ENCODE measurements at regions not wholly inside any gene's neighbourhood (a gene's known extent, or its start where the extent isn't known, plus 50 kb on each side); places are given as distances from the start of the nearest gene placed in this dataset.

DNA sequence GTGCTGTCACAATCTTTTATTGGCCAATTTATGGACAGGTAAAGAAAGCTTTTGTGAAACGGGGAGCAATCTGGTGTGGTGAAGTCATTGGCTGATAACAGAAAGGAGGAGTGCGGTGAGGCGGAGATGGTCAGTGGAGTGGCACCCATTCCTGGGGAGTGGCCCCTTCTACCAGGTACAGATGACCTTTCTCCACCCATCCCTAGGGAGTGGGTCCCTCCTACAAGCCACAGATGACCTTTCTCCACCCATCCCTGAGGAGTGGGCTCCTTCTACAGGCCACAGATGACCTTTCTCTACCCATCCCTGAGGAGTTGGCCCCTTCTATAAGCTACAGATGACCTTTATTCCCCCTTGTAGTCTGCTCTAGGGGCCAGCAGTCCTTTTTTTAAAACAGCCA, 267.6 kb upstream of the IRX2 start (continued):
- TF ChIP-seq, protein P1, sequence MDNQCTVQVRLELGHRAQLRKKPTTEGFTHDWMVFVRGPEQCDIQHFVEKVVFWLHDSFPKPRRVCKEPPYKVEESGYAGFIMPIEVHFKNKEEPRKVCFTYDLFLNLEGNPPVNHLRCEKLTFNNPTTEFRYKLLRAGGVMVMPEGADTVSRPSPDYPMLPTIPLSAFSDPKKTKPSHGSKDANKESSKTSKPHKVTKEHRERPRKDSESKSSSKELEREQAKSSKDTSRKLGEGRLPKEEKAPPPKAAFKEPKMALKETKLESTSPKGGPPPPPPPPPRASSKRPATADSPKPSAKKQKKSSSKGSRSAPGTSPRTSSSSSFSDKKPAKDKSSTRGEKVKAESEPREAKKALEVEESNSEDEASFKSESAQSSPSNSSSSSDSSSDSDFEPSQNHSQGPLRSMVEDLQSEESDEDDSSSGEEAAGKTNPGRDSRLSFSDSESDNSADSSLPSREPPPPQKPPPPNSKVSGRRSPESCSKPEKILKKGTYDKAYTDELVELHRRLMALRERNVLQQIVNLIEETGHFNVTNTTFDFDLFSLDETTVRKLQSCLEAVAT (IDR thresholded peaks at IDR 0.05): no peak
- no peak for TF ChIP-seq IKZF2 (IDR thresholded peaks at IDR 0.05)

DNA sequence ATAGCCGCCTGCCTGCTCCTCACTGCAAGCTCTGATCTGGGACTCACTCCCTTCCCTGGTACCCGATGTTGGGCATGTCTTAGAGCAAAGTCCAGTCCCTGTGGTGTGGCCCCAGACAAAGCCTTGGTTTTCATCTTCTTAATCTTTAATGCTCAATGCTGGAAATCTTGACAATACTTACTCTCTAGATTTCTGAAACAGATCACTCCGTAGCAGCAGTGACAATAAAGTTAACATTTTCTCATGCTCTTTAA, 260.2 kb upstream of the IRX2 start:
- ChIA-PET POLR2A (no interaction called here), RAD21 (ENCODE audit: unreplicated experiment) (no interaction called here), SMC1A (ENCODE audit: uncharacterized antibody, unreplicated experiment) (no interaction called here), CTCF (no interaction called here)
- no peaks in the 10 kb centered on the region; the same call in 2 of the 3 replicates for H3K9me3 ChIP-seq (replicated peaks; ENCODE audit: control insufficient read depth, insufficient read depth, low read length)
- no peak overlapping the region for H3K27ac ChIP-seq (ENCODE audit: control insufficient read depth, insufficient read depth)
- in situ Hi-C loops (cut with MboI): no loop called here
- no peaks in the 10 kb centered on the region for H3K27me3 ChIP-seq (replicated peaks in 1 of 2; ENCODE audit: control insufficient read depth in 2 of 2, insufficient read depth in 2 of 2, low read length in 1 of 2)
- no peaks in the 10 kb centered on the region for H4K20me1 ChIP-seq (ENCODE audit: control insufficient read depth, insufficient read depth)
- H3K4me1 ChIP-seq (ENCODE audit: control insufficient read depth, insufficient read depth, low read length): no peaks in the 10 kb centered on the region
- intact Hi-C loops (cut with micrococcal nuclease; ENCODE audit: unreplicated experiment): no loop called here
- no peak overlapping the region for H3K9ac ChIP-seq (ENCODE audit: control insufficient read depth, insufficient read depth, low read length)
- no peak overlapping the region for H2AFZ ChIP-seq (ENCODE audit: control insufficient read depth, low read depth, low read length)
- BruUV-seq (replicated peaks): no TSS peak
- TF ChIP-seq SREBF1 (IDR thresholded peaks at IDR 0.05; ENCODE audit: low read length): no peak
- no peak for TF ChIP-seq PAX8 (IDR thresholded peaks at IDR 0.05)
- TF ChIP-seq, protein P2, sequence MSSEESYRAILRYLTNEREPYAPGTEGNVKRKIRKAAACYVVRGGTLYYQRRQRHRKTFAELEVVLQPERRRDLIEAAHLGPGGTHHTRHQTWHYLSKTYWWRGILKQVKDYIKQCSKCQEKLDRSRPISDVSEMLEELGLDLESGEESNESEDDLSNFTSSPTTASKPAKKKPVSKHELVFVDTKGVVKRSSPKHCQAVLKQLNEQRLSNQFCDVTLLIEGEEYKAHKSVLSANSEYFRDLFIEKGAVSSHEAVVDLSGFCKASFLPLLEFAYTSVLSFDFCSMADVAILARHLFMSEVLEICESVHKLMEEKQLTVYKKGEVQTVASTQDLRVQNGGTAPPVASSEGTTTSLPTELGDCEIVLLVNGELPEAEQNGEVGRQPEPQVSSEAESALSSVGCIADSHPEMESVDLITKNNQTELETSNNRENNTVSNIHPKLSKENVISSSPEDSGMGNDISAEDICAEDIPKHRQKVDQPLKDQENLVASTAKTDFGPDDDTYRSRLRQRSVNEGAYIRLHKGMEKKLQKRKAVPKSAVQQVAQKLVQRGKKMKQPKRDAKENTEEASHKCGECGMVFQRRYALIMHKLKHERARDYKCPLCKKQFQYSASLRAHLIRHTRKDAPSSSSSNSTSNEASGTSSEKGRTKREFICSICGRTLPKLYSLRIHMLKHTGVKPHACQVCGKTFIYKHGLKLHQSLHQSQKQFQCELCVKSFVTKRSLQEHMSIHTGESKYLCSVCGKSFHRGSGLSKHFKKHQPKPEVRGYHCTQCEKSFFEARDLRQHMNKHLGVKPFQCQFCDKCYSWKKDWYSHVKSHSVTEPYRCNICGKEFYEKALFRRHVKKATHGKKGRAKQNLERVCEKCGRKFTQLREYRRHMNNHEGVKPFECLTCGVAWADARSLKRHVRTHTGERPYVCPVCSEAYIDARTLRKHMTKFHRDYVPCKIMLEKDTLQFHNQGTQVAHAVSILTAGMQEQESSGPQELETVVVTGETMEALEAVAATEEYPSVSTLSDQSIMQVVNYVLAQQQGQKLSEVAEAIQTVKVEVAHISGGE (CRISPR knock-in tag; IDR thresholded peaks at IDR 0.05): no peak
- TF ChIP-seq IKZF2 (IDR thresholded peaks at IDR 0.05): no peak
- TF ChIP-seq, protein P3, sequence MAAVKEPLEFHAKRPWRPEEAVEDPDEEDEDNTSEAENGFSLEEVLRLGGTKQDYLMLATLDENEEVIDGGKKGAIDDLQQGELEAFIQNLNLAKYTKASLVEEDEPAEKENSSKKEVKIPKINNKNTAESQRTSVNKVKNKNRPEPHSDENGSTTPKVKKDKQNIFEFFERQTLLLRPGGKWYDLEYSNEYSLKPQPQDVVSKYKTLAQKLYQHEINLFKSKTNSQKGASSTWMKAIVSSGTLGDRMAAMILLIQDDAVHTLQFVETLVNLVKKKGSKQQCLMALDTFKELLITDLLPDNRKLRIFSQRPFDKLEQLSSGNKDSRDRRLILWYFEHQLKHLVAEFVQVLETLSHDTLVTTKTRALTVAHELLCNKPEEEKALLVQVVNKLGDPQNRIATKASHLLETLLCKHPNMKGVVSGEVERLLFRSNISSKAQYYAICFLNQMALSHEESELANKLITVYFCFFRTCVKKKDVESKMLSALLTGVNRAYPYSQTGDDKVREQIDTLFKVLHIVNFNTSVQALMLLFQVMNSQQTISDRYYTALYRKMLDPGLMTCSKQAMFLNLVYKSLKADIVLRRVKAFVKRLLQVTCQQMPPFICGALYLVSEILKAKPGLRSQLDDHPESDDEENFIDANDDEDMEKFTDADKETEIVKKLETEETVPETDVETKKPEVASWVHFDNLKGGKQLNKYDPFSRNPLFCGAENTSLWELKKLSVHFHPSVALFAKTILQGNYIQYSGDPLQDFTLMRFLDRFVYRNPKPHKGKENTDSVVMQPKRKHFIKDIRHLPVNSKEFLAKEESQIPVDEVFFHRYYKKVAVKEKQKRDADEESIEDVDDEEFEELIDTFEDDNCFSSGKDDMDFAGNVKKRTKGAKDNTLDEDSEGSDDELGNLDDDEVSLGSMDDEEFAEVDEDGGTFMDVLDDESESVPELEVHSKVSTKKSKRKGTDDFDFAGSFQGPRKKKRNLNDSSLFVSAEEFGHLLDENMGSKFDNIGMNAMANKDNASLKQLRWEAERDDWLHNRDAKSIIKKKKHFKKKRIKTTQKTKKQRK (IDR thresholded peaks at IDR 0.05; ENCODE audit: low read depth, low read length): no peak
- no peak for TF ChIP-seq BACH1 (IDR thresholded peaks at IDR 0.05; ENCODE audit: borderline replicate concordance)
- TF ChIP-seq RAD21 (IDR thresholded peaks at IDR 0.05; ENCODE audit: insufficient read depth, low read depth, low read length): no peak
- TF ChIP-seq YY1 (IDR thresholded peaks at IDR 0.05; ENCODE audit: low read depth, low read length): no peak
- no peak for TF ChIP-seq CBFB (IDR thresholded peaks at IDR 0.05; ENCODE audit: low read depth)
- no peak for TF ChIP-seq TCF12 (IDR thresholded peaks at IDR 0.05; ENCODE audit: low read depth, low read length)
- no peak for TF ChIP-seq MTA3 (IDR thresholded peaks at IDR 0.05; ENCODE audit: borderline replicate concordance, low read length)
- no peak for TF ChIP-seq TAF1 (IDR thresholded peaks at IDR 0.05; ENCODE audit: borderline replicate concordance, low read depth, low read length)
- no peak for TF ChIP-seq RBBP5 (conservative IDR thresholded peaks at IDR 0.05)
- TF ChIP-seq CEBPB (IDR thresholded peaks at IDR 0.05; ENCODE audit: borderline replicate concordance in 1 of 2, low read depth in 2 of 2, low read length in 2 of 2): no peak
- ATAC-seq: no peak
- 17% methylated on average over 3 of the region's 3 CpGs for WGBS (ENCODE audit: insufficient coverage, insufficient replicate concordance, low lambda C conversion rate, missing lambda C conversion rate)
- H3K79me2 ChIP-seq (ENCODE audit: control insufficient read depth, insufficient read depth, low read length): no peaks in the 10 kb centered on the region
- H3K4me2 ChIP-seq (ENCODE audit: control insufficient read depth, insufficient read depth): no peak overlapping the region
- DNase-seq (ENCODE audit: low read depth, low spot score): no peak
- no peak for FAIRE-seq
- no peaks in the 10 kb centered on the region for H3K36me3 ChIP-seq (ENCODE audit: control insufficient read depth in 2 of 2, insufficient read depth in 2 of 2, low read length in 1 of 2)
- H3K4me3 ChIP-seq: no peak overlapping the region
